HG03439 (cell line): ENCODE measurements at regions not wholly inside any gene's neighbourhood (a gene's known extent, or its start where the extent isn't known, plus 50 kb on each side); places are given as distances from the start of the nearest gene placed in this dataset.

ENCODE experiments used
- ATAC-seq: cut with Tn5 transposase; IDR thresholded peaks from one replicate; pipeline ENCODE4 v1.9.1; 2021; ENCODE audit warnings: mild to moderate bottlenecking, moderate library complexity; ENCODE audit not compliant: unreplicated experiment

GRCh38 chrX:45894864-45895645 is 650.2 kb downstream of the ZNF674 start:
- no peak for ATAC-seq

- ATAC-seq = no peak
These were observed 655.8 kb downstream of the ZNF674 start for GRCh38 chrX:45889471-45889870.

DNA sequence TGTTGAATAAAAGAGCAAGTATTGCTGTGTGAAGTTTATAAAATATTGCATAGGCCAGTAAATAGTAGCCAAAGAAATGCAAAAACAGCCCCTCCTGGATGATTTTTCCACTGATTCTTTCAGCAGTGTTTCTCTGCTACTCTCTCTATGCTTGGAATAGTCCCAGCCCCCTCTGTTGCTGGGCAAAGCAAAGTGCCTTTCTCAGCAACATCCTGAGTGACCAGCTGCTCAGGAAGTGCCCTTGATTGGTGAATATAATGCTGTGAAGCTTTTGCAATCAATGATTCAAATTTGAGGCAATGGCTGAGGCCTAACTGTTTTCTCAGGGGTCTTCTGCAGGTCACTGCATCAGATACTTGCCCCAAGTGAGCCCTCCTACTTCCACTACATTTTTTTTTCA is 656.7 kb downstream of the ZNF674 start:
- no peak for ATAC-seq

- no peak for ATAC-seq
These were observed 659.3 kb downstream of the ZNF674 start for GRCh38 chrX:45885931-45886330.

GRCh38 chrX:45879512-45879911 is 665.7 kb downstream of the ZNF674 start:
- ATAC-seq = no peak

GRCh38 chrX:45876206-45876605 is 669.0 kb downstream of the ZNF674 start:
- ATAC-seq = no peak

- no peak for ATAC-seq
These were observed 671.4 kb downstream of the ZNF674 start for GRCh38 chrX:45873781-45874180.

DNA sequence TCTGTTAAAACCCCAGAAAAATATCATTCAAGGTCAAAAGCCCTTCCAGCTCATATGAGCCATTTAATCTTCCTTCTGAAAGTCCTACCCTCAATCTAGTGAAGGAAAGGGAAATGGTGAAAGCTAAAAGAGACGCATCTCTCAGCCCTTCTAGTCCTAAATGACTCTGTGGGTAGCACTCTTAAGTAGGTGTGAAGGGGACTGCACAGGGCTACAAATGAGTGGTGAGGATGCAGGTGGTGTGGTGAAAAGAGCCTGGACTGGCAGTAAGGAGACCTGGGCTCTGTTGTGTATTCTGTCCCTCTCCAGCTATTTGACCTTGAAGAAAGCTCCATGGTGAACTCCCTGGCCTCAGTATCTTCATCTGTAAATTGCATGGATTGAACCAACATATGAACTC is 671.8 kb upstream of the DIPK2B start:
- no peak for ATAC-seq

GRCh38 chrX:45868425-45868824 is 667.7 kb upstream of the DIPK2B start:
- ATAC-seq = no peak

DNA sequence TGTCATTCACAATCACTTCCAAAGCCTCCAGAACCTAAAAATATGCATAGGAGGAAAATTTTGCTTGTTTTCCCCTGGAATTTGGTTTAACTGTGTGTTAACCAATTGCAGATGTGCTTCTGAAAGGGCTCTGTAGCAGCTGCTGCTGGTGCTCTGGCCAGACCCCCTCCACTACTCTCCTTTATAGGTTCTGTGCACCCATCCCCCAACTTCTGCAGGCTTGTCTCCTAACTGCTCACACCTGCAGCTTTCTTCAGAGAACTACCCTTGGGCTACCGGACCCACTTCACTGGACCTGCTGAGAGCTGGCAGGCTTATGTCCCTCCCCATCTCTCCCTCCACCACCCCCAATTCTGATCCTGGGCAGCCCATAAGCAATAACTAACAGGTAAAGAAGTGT is 662.1 kb upstream of the DIPK2B start:
- no peak for ATAC-seq

- no peak for ATAC-seq
These were observed 659.8 kb upstream of the DIPK2B start for GRCh38 chrX:45860450-45860849.

- ATAC-seq = no peak
These were observed 658.7 kb upstream of the DIPK2B start for GRCh38 chrX:45859407-45859806.

- no peak for ATAC-seq
These were observed 652.2 kb upstream of the DIPK2B start for GRCh38 chrX:45852884-45853283.

GRCh38 chrX:45851434-45851991 is 650.8 kb upstream of the DIPK2B start:
- ATAC-seq = no peak

DNA sequence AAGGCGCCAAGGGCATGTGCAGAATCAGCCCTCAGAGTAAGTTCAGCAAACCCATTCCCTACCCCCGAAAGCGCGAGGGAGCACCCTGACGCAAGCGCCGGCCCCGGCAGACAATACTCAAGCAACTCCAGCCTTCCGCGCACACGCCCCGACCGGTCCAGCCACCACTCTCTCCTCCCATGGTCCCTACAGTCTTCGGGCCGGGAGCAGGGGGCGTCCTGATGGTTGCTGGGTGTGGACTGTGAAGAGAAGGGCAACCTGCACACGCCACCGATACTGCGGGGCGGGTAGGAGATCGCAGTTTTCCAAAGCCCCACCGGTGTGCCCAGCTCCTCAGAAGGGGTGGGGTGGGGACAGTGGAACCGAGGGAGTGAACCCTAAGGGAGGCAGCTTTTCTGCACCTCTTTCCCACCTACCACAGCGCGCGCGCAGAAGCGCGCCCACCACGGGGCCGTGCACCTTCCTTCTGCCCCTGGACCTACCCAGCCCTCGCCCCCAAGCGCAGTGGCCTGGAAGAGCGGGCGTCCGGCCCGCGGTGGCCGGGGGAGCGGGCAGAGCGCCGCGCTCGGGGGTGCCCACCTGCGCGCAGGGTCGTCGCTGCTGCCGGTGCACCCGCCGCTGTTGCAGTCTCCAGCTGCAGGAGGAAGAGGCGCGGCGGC is 650.2 kb upstream of the DIPK2B start:
- ATAC-seq = no peak

DNA sequence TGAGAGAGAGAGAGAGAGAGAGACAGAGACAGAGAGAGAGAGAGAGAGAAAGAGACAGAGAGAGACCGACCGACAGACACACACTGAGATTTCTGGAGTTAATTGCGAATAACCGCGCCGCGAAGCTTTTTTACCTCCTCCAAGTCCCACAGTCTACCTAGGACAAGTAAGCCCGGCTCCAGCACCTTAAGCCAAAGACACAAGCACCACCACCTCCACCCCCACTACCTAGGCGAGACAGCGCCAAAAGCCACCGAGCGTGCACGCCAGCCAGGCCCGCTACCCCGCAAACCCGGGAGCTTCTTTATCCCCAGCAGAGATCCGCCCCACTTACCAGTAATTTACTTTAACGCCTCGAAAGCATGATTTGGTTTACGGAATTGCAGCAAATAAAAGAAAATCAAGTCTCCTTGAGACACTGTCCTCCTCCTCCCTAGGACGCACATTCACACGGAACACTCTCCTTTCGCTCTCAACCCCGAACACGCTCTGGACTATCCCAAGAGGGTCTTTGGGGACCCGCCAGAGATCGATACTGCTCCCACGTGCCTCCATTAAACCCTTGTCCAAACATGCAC is 649.6 kb upstream of the DIPK2B start:
- ATAC-seq = no peak

- no peak for ATAC-seq
These were observed 648.7 kb upstream of the DIPK2B start for GRCh38 chrX:45849261-45849862.

DNA sequence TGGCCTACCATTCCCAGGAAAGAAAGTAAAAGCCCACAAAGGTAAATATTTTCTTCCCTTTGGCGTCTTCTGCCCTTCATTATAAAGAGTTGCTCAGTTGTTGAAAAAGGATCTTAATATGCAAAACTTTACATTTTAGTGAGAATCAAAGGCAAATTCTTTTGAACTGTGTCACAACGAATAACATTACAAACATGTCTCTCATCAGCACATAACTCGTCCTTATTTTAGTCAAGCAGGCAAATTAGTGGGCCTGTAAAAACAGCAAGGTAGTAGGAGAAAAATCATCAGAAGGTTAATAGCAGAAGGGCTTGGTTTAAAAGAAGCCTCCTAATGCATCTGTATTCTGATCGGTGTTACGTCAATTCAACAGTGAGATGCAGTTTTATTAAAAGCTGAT is 647.3 kb upstream of the DIPK2B start:
- ATAC-seq = no peak

- no peak for ATAC-seq
These were observed 645.7 kb upstream of the DIPK2B start for GRCh38 chrX:45846328-45846727.

DNA sequence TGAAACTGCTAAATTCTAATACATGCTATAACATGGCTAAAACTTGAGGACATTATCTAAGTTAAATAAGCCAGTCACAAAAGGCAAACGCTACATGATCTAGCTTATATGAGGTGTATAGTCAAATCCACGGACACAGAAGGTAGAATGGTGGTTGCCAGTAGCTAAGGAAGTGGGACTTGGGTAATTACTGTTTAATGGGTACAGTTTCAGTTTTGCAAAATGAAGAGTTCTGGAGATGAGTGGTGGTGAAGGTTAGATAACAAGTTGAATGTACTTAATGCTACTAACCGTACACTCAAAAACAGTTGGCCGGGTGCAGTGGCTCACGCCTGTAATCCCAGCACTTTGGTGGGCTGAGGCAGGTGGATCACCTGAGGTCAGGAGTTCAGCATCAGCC is 644.5 kb upstream of the DIPK2B start:
- no peak for ATAC-seq

DNA sequence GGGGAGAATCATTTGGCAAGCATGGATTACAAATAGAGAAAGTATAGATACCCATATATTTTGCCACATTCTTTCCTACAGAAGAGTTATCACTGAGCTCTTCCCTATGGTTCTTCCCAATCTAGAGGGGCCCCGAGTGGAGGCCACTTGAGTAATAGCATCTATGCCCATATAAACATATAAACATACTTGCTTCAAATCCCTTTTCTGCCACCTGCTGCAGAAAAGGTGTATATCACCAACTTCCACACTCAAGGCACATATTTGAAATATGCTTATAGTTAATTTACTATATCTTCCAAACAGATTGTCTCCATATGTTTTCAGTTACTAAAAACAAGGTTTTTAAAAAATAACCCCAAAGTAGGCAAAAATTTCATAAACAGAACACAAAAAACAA is 642.8 kb upstream of the DIPK2B start:
- no peak for ATAC-seq

DNA sequence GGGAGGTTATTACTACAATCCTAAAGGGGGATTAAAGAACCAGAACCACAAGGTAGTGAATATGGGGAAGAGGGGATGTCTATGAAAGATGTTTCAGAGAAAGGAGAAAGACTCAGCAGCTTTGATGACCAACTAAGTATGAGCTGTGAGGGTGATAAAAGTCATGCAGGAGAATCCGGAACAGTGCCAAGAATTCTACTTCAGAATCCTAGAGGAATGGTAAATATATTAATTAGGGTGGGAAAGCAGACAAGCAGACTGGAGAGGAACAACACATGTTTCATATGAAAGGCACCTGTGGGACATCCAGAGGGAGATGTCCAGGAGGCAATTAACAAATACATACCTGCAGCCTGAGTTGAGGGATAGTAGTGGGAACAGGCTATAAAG is 642.2 kb upstream of the DIPK2B start:
- no peak for ATAC-seq
